CD4-positive, alpha-beta T cell treated with Interleukin-4 for 1 hour (primary cell): ENCODE measurements at regions not wholly inside any gene's neighbourhood (a gene's known extent, or its start where the extent isn't known, plus 50 kb on each side); places are given as distances from the start of the nearest gene placed in this dataset.

ENCODE experiments used
- DNase-seq, 2 donors: peaks; one replicate each; pipeline ENCODE4 v3.0.0-alpha.2; 2020 to 2022

GRCh38 chr10:118175148-118175547 lies 128.4 kb upstream of the RAB11FIP2 start:
- no peak for DNase-seq

- DNase-seq: no peak
Observed at GRCh38 chr10:118173296-118173695, 126.6 kb upstream of the RAB11FIP2 start.

GRCh38 chr10:118171861-118172260 lies 125.1 kb upstream of the RAB11FIP2 start:
- no peak for DNase-seq

- DNase-seq: no peak
Observed at GRCh38 chr10:118167056-118167700, 120.4 kb upstream of the RAB11FIP2 start.

- DNase-seq: no peak
Observed at GRCh38 chr10:118163217-118163616, 116.5 kb upstream of the RAB11FIP2 start.

- DNase-seq: no peak
Observed at GRCh38 chr10:118161461-118162246, 114.9 kb upstream of the RAB11FIP2 start.

- no peak for DNase-seq
Observed at GRCh38 chr10:118153287-118153686, 106.5 kb upstream of the RAB11FIP2 start.

- DNase-seq: no peak
Observed at GRCh38 chr10:118151461-118151860, 104.7 kb upstream of the RAB11FIP2 start.

GRCh38 chr10:118148247-118148646 lies 101.5 kb upstream of the RAB11FIP2 start:
- no peak for DNase-seq

- no peak for DNase-seq
Observed at GRCh38 chr10:118145256-118145655, 98.5 kb upstream of the RAB11FIP2 start.

GRCh38 chr10:118141471-118141870 lies 94.7 kb upstream of the RAB11FIP2 start:
- no peak for DNase-seq

GRCh38 chr10:118139321-118139720 lies 92.6 kb upstream of the RAB11FIP2 start:
- no peak for DNase-seq

- no peak for DNase-seq
Observed at GRCh38 chr10:118128675-118129074, 81.9 kb upstream of the RAB11FIP2 start.

- no peak for DNase-seq
Observed at GRCh38 chr10:118118716-118119115, 72.0 kb upstream of the RAB11FIP2 start.

GRCh38 chr10:118116715-118117449 lies 70.1 kb upstream of the RAB11FIP2 start:
- no peak for DNase-seq

- no peak for DNase-seq
Observed at GRCh38 chr10:118116362-118116714, 69.6 kb upstream of the RAB11FIP2 start.

GRCh38 chr10:118115701-118116100 lies 69.0 kb upstream of the RAB11FIP2 start:
- DNase-seq: no peak

- DNase-seq: no peak
Observed at GRCh38 chr10:118114992-118115391, 68.3 kb upstream of the RAB11FIP2 start.

GRCh38 chr10:118112543-118113125 lies 65.9 kb upstream of the RAB11FIP2 start:
- DNase-seq: no peak

GRCh38 chr10:118110750-118111149 lies 64.0 kb upstream of the RAB11FIP2 start:
- no peak for DNase-seq

GRCh38 chr10:118108194-118109026 lies 61.7 kb upstream of the RAB11FIP2 start:
- DNase-seq: no peak

- DNase-seq: no peak
Observed at GRCh38 chr10:118107541-118107940, 60.8 kb upstream of the RAB11FIP2 start.

GRCh38 chr10:118107040-118107439 lies 60.3 kb upstream of the RAB11FIP2 start:
- DNase-seq: no peak
